Muscle of arm (tissue), 1 donor: ENCODE measurements at regions not wholly inside any gene's neighbourhood (a gene's known extent, or its start where the extent isn't known, plus 50 kb on each side); places are given as distances from the start of the nearest gene placed in this dataset.
A peak's percentile ranks its signal among the peaks of the same experiment; 100 is the strongest.

Experiments
- DNase-seq: peaks from one replicate; pipeline ENCODE4 v3.0.0-alpha.2; 2013

- DNase-seq: no peak
Observed at GRCh38 chr14:85214471-85214870, 315.5 kb upstream of the FLRT2 start.

DNA sequence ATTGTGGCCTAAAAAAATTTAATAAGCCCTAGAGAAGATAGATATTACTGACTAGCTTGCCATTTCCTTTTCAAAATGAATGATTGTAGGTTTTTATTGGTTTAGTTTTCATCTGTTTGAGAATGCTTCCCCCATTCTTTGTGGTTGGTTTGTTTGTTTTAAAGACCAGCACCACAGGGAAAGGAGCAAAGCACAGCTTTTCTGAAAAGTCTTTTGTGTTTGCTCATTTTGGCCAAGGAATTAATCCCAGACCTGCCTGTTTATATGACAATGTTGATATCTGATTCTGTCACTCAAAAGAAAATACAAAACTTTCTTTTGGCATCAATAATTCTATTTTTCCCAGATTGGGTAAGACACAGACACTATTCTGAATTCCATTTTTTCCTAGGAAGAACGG lies 312.5 kb upstream of the FLRT2 start:
- DNase-seq: no peak

- no peak for DNase-seq
Observed at GRCh38 chr14:85218982-85219381, 311.0 kb upstream of the FLRT2 start.

- no peak for DNase-seq
Observed at GRCh38 chr14:85221832-85222231, 308.1 kb upstream of the FLRT2 start.

DNA sequence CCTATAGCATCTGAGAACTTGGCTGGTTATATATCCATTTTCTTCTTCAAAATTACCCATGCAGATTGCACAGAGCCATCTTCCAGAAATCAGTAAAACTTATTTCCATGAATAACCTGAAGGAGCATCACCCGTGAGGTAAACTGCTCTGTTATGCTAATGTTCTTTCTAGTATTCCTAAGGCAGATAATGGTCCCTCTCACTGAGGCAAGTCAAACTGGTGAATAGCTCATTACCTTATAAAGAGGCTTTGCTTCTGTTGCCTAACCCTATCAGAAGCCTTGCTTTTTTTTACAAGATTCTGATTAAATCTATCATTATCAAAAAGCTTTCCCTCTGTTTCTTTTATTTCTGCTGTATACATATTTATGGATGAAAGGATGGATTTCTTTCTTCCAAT lies 307.6 kb upstream of the FLRT2 start:
- DNase-seq: no peak

GRCh38 chr14:85223667-85224066 lies 306.3 kb upstream of the FLRT2 start:
- DNase-seq: no peak

DNA sequence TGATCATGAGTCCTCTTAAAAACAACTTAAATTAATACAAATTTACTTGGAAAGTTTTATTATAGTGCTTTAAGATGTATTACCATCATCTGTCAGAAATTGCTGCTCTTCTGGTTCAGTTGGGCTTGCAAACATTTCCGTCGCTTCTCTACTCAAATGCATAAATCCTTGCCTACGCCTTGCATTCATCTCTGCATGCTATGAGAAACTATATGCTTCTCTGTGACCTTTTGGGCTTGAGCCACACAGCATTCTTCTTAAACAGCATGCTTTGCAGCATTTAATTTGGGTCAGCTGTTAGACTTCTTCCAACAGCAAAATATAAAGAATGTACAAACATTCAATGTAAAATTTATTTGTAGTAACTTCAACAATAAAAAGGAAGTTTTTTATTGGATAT lies 305.7 kb upstream of the FLRT2 start:
- DNase-seq: no peak

- no peak for DNase-seq
Observed at GRCh38 chr14:85233756-85234155, 296.2 kb upstream of the FLRT2 start.

GRCh38 chr14:85234156-85235025 lies 295.6 kb upstream of the FLRT2 start:
- no peak for DNase-seq

DNA sequence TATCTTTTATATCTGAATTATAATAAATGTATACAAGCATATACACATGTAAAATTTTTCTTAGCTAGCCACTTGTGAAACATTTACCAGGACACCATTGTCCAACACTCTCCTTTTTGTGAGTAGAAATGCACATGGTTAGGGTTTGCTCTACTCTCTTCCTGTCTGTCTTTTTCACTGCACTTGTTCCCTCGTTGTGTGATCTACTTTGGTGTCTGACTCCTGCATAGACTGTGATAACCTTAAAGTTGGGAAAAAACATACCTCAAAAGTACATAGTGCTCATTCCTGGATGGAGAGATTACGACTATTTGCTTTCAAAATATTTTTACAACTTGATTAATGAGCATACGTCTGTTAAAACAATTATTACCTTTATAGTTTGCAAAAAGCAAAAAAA lies 294.1 kb upstream of the FLRT2 start:
- DNase-seq: no peak

DNA sequence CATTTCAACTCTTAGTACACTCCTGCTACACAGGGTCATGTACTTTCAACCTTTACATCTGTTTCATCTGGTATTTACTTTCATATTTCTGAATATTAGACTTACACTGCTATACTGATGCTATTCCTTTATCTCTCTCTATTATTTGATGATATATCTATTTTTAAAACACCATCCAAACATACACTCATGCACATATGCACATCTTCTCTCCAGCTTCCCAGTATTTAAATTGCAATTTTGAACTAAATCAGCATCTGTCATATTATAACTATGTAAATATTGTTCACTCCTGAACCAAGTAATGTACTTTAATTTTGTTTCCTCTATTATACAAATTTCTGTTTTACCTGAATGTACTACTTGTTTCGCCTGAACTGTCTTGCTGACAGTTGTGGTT lies 293.6 kb upstream of the FLRT2 start:
- DNase-seq: no peak

DNA sequence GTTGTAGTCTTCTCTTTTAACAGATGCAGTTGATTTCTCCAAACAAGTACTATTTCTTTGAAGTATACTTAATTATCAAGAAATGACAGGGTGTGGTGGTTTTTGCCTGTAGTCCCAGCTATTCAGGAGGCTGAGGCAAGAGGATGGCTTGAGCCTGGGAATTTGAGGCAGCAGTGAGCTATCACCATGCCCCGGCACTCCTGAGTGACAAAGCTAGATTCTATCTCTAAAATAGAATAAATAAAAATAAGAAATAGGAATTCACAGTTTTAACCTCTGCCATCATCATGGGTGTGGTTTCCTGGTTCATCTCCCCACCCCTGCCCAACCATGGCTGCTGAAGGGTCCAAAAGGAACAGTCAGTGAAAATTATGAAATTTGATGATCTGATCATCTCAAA lies 290.2 kb upstream of the FLRT2 start:
- no peak for DNase-seq

DNA sequence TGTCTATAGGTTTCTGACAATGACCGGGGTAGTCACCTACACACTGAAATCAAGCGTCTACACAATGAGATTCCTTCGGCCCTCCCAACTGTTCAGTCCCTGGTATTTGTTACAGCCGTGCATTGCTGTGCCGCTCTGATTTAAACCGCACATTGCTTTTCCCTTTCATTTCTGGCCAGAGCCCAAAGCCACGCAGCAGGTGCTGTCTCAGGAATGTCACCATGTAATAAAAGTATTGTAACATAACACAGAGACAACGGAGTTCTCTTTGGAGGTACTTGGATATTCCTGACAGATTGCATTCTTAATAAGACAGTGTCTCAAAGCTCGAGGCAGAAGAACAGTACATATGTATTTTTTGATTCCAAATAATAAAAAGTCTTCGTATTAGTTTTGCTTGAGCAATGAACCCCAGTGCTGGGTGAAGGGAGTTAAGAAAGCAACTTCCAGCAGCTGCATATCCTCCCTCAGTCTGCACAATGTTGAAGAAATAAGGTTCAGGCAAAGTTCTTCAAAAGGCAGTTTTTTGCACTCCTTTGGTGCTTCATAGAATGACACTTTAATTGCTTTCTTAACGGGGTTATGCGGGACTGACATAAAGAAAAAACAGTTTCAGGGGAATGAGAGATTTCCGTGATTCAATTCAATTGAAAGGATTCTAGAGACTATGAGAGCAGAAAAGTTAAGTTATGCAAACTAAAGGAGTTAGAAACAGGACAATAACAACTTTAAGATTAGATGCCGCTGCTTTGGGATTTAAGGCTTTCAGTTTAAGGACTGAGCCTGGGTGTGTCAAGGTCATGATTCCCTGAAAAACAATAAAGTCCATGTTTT lies 288.7 kb upstream of the FLRT2 start:
- peak; percentile 32 for DNase-seq

DNA sequence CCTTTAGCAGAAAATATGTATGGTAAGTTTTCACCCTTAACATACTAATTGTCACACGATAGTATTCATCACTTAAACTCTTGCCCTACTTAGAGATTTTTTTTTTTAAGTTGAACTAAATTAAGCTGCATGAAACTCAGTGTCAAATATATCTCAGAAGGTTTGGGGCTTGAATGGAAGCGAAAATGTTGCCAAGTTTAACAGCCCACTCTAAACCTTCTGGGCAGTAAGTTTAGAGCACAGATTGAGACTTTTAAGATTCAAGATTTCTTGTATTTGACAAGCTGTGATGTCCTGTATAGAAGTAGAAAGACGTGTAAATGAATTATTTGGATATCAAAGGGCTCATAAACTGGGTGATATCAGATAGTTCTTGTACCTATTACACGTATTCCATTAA lies 287.3 kb upstream of the FLRT2 start:
- DNase-seq: no peak

GRCh38 chr14:85243321-85243720 lies 286.6 kb upstream of the FLRT2 start:
- no peak for DNase-seq

DNA sequence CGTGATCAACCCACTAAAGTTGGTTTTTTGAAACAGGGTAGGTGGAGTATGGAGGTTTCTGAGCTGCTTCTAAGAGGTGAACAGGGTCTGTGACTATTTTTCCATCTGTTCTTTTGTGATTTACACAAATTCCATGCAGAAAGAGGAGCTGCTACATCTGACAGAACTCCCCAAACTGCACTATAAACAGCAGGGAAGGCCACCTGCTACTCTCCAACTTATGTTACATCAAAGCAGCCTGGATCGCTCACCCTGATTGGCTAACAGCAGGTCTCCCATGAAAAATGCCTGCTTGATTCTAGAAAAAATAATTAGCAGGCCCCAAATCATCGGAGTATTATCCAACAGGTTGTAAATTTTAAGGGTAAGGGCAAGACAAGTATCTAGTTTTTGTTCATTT lies 282.9 kb upstream of the FLRT2 start:
- DNase-seq: no peak

GRCh38 chr14:85248881-85249635 lies 280.9 kb upstream of the FLRT2 start:
- DNase-seq: no peak

DNA sequence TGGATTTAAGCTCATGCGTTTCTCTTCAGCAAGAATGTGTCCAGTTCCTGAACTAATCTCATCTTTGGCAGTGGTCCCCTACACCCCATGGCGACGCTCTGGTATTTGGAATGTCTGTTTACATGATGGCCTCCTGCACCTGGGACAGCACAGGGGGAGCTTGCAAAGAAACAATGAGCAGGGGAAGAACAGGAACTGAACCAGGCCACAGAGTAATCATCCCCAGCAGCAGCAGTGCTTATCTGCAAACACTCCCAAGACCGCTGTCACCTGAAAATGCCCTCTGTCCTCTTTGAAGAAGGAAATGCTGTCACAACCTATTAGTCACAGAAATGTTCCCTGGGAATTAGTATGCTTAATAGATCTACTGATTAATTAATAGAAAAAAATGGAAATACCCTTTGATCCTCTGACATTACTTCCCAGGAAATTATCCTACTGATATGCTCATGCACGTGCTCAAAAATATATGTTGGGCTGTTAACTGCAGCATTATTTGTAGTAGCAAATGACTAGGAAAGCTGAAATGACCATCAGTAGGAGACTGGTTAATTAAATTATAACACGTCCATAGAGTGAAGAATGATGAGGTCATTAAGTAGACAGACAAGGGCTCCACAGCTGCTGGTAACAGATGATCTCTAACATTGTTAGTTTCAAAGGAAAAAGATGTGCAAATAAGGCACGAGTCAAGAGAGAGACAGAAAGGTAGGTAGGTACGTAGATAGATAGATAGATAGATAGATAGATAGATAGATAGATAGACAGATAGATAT lies 279.3 kb upstream of the FLRT2 start:
- DNase-seq: no peak

GRCh38 chr14:85252011-85252410 lies 277.9 kb upstream of the FLRT2 start:
- no peak for DNase-seq

DNA sequence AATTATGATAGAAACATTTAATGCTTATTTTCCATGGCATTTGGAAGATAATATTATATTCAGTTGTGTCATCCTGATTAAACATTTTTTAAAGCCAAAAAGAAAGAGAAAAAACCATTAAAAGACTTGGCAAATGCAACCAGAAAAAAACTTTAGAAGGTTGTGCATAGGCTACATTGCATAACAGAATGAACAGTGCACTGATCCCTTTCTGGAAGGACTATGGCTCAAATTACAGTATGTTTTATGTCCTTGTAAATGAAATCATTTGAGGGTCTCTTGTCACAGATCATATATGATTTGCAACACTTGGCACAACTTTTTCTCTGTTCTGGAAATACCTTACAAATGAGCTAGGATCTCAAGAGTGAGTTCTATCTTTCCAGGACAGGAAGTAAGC lies 275.2 kb upstream of the FLRT2 start:
- no peak for DNase-seq

- no peak for DNase-seq
Observed at GRCh38 chr14:85257287-85257686, 272.7 kb upstream of the FLRT2 start.
